Pancreas (tissue), 10 donors: ENCODE measurements at regions not wholly inside any gene's neighbourhood (a gene's known extent, or its start where the extent isn't known, plus 50 kb on each side); places are given as distances from the start of the nearest gene placed in this dataset.

ENCODE experiments used
- ATAC-seq, 4 donors: fragments of 200-7000 bp; cut with Tn5 transposase; one replicate each; pipeline versions ENCODE4 v1.8.0 to v1.9.1; 2020; ENCODE audit warnings: mild to moderate bottlenecking in 4 of 4, moderate library complexity in 4 of 4
- DNase-seq, 6 donors: peaks; one replicate each; pipeline ENCODE4 v3.0.0-alpha.2; 2020
- FAIRE-seq: peaks from 2 replicates; lab custom pipeline; 2012; peaks lifted over from hg19 to GRCh38; lab: Jason Lieb, UNC
- H3K27ac ChIP-seq, 4 donors: fragments of 200-600 bp; sonication (generic); 1 replicate in 3 of 4; 2 replicates in 1 of 4; pipeline versions ENCODE4 v1.5.0 to v1.8.0; 2020
- H3K27me3 ChIP-seq, 4 donors: fragments of 200-600 bp; one replicate each; pipeline ENCODE4 v1.8.0; 2021
- H3K36me3 ChIP-seq, 3 donors: fragments of 200-600 bp; sonication (generic) in 1 of 3; one replicate each; pipeline versions ENCODE4 v1.5.0 to v1.8.0; 2020 to 2021
- H3K4me1 ChIP-seq, 3 donors: fragments of 200-600 bp; one replicate each; pipeline ENCODE4 v1.8.0; 2021
- H3K4me3 ChIP-seq, 4 donors: fragments of 200-600 bp; sonication (generic) in 2 of 4; one replicate each; pipeline versions ENCODE4 v1.5.0 to v1.8.0; 2020 to 2021
- H3K9me3 ChIP-seq, 4 donors: fragments of 200-600 bp; one replicate each; pipeline ENCODE4 v1.8.0; 2021
- WGBS, 2 donors: extraction: QIAGEN DNeasy Blood & Tissue Kit; methylation state at CpG; one replicate each; pipeline ENCODE4 v1.1.7; 2013; 5-methylcytosine and 5-hydroxymethylcytosine counted together
- intact Hi-C, 3 donors: fragments of 100-400 bp; cut with DNase I; formaldehyde crosslinking; loops; one replicate each; pipeline versions ENCODE4 v1.11.1 to v1.14.2; 2022
- TF ChIP-seq, protein P1 (sequence below), 4 donors: fragments of 200-600 bp; sonication (generic) in 3 of 4; IDR thresholded peaks; one replicate each; pipeline versions ENCODE4 v1.5.0 to v1.8.0; 2021; ENCODE audit warnings: antibody characterized with exemption in 4 of 4
- donor health status: healthy with polysubstance abuse.
- donor health status: DM: no; HTN: no; CAD: no; lungs with moderate emphysema.
- donor health status: DM: no; HTN: no; CAD: no.
- donor health status: control.
- donor health status: control.
- donor health status: Bipolar disorder and iron deficiency.
- donor health status: DM: yes; HTN: yes; CAD: no.
- donor health status: DM: no; HTN: no; CAD: no.
- donor health status: DM: no; HTN: no; CAD: no.
- donor health status: DM: yes; HTN: yes; CAD: no.

DNA sequence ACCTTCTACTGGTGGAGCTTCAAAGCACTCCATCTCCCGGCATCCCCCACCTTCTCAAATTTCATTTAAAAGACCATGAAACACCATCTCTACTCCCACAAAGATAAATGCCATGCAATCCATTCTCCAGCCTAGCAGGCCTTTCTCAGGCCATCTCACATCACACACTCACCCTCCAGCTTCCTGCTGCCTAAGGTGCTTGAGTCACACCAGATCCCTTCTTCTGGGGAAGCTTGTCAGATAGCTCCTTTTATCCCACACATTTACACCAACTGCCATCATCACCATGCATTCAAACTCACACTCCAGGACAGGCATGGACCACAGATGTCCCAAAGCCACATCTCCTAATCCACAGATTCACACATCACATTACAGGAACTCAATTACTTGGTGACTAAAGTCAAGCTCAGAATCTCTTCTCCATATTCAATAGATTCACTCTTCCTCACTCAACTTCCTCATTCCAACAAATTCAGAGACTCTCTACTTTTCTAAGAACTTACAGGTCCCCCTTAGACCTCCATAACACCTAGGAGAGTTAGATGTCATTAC is 292.5 kb downstream of the TNS1 start:
- intact Hi-C loops: loop anchor here in 2 of 3 donors (5.0 to 10.0 kb wide), 3 partner anchors 53 to 1028 kb away; partner anchors contain the start of gene IGFBP5 (in 1 of the 2)
- DNase-seq (no peak), ATAC-seq (no peak), FAIRE-seq (no peak)
- H3K27ac ChIP-seq: no peak overlapping the region
- 82 to 88% methylated on average over 1 of the region's 1 CpG for WGBS, 2 donors
- H3K27me3 ChIP-seq: no peaks in the 10 kb centered on the region
- H3K4me3 ChIP-seq: no peak overlapping the region
- no peaks in the 10 kb centered on the region for H3K36me3 ChIP-seq
- TF ChIP-seq, protein P1, sequence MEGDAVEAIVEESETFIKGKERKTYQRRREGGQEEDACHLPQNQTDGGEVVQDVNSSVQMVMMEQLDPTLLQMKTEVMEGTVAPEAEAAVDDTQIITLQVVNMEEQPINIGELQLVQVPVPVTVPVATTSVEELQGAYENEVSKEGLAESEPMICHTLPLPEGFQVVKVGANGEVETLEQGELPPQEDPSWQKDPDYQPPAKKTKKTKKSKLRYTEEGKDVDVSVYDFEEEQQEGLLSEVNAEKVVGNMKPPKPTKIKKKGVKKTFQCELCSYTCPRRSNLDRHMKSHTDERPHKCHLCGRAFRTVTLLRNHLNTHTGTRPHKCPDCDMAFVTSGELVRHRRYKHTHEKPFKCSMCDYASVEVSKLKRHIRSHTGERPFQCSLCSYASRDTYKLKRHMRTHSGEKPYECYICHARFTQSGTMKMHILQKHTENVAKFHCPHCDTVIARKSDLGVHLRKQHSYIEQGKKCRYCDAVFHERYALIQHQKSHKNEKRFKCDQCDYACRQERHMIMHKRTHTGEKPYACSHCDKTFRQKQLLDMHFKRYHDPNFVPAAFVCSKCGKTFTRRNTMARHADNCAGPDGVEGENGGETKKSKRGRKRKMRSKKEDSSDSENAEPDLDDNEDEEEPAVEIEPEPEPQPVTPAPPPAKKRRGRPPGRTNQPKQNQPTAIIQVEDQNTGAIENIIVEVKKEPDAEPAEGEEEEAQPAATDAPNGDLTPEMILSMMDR (IDR thresholded peaks at IDR 0.05): no peak
- H3K9me3 ChIP-seq: no peaks in the 10 kb centered on the region
- H3K4me1 ChIP-seq: no peaks in the 10 kb centered on the region

DNA sequence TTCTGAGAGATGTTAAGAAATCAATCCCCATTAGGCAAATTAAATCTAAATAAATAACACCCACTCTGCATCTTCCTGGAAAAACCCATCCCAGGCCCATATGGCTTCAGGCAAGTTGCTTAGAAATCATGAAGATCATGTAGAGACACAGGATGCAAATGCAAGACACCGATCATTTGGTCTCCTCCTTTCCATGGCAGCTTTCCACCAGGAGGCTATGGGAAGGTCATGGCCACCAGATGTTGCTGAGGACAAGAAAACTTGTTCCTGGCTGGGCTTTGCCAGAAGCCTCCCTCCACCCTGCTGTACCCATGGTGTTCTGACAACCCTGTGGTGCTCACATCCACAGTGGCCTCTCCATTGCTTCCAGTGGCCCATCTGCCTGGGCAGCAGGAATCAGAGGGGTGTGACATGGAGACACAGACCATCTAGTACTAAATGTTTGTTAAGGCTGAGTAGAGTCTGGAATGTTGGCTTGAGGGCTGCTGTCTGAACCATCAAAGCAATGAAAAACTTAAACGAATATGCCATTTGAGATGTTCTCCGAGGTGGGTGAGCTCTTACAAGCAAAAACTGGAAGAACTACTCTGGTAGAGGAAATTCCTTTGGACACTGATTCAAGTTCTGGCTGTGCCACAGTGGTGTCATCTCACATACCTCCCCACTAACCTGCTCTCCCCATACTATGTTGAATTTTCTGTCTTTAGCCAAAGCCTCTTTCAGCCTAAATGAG is 293.2 kb downstream of the TNS1 start:
- Histone ChIP-seq H3K27ac (no peak overlapping the region), H3K27me3 (no peaks in the 10 kb centered on the region), H3K36me3 (no peaks in the 10 kb centered on the region), H3K4me1 (no peaks in the 10 kb centered on the region), H3K4me3 (no peak overlapping the region), H3K9me3 (no peaks in the 10 kb centered on the region)
- TF ChIP-seq, protein P1 (IDR thresholded peaks at IDR 0.05): no peak
- DNase-seq (no peak), FAIRE-seq (no peak), ATAC-seq (no peak)
- intact Hi-C loops: loop anchor here in 2 of 3 donors (5.0 to 10.0 kb wide), 3 partner anchors 52 to 1027 kb away; partner anchors contain the start of gene IGFBP5 (in 1 of the 2)
- WGBS, 2 donors: 72 to 75% methylated on average over 3 of the region's 3 CpGs

DNA sequence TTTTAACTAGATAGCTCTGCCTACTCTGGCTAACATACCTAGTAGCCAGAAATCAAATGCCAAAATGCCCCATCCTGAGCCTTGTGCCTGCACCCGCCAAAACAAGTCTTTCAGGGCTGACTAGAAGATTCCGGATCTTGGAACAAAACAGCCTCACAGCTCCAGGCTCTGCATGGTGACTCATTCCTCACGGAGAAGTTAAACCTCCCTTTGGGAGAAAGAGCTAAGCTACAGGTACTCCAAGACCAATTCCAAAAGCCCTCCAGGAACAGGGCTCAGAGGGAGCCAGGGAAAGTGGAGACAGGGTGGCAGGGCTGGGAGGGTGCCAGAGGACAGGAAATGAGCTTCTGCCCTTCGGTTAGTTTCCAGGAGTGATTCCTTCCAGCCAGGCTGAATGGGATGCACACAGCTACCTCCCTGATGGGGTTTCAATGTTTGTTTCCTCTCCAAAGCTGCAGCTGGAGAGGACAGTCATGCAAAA is 295.6 kb downstream of the TNS1 start:
- H3K27me3 ChIP-seq: no peaks in the 10 kb centered on the region
- TF ChIP-seq, protein P1 (IDR thresholded peaks at IDR 0.05): no peak
- intact Hi-C loops: no loop called here
- H3K4me1 ChIP-seq: no peaks in the 10 kb centered on the region
- FAIRE-seq: no peak
- no peaks in the 10 kb centered on the region for H3K9me3 ChIP-seq
- 76 to 78% methylated on average over 4 of the region's 4 CpGs for WGBS, 2 donors
- H3K27ac ChIP-seq: no peak overlapping the region
- H3K36me3 ChIP-seq: no peaks in the 10 kb centered on the region
- H3K4me3 ChIP-seq: no peak overlapping the region
- no peak for DNase-seq
- no peak for ATAC-seq

DNA sequence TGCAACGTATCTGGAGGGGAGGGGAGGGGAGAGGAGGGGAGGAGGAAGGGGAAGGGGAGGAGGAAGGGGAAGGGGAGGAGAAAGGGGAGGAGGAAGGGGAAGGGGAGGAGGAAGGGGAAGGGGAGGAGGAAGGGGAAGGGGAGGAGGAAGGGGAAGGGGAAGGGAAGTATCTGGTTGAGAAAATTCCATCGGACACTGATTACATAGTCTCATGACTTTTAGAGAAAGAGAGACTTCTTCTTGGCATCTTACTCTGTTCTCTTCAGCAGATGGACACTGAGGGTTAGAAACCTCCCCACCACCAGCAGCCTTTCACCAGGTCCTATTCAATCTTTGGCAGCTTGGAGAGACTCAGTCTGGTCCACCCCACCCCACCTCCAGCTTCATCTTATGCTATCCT is 296.3 kb downstream of the TNS1 start:
- Histone ChIP-seq H3K27ac (no peak overlapping the region), H3K27me3 (no peaks in the 10 kb centered on the region), H3K9me3 (no peaks in the 10 kb centered on the region), H3K4me3 (no peak overlapping the region), H3K36me3 (no peaks in the 10 kb centered on the region), H3K4me1 (no peaks in the 10 kb centered on the region)
- no peak for FAIRE-seq
- TF ChIP-seq, protein P1 (IDR thresholded peaks at IDR 0.05): no peak
- no peak for DNase-seq
- intact Hi-C loops: no loop called here
- WGBS, 2 donors: 60 to 80% methylated on average over 2 of the region's 2 CpGs
- ATAC-seq: no peak

DNA sequence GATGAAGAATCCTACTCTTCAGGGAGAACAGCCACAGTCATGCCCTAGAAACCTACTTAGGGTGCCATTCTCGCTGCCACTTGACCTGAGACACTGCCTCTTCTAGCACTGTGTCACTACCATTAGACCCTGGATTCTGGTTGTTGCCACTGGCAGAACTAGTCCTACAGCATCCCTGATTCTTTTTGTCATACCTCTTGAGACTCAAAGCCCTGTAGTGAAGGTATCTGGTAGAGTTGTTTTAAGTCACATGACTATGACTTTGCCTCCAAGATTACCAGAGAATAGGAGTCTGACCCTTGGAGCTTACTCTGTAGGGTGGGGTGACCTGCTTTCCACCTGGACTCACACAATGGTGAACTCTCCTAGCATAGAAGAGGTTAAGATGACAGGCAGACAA is 296.7 kb downstream of the TNS1 start:
- Histone ChIP-seq H3K4me3 (no peak overlapping the region), H3K27me3 (no peaks in the 10 kb centered on the region), H3K9me3 (no peaks in the 10 kb centered on the region), H3K36me3 (no peaks in the 10 kb centered on the region), H3K4me1 (no peaks in the 10 kb centered on the region), H3K27ac (no peak overlapping the region)
- TF ChIP-seq, protein P1 (IDR thresholded peaks at IDR 0.05): no peak
- no peak for ATAC-seq
- intact Hi-C loops: no loop called here
- no peak for DNase-seq
- 94% methylated on average over 1 of the region's 1 CpG for WGBS, 2 donors
- no peak for FAIRE-seq
